Adrenal gland (tissue), 9 donors: ENCODE measurements at regions not wholly inside any gene's neighbourhood (a gene's known extent, or its start where the extent isn't known, plus 50 kb on each side); places are given as distances from the start of the nearest gene placed in this dataset.

Experiments
- DNase-seq, 7 donors: peaks; one replicate each; pipeline ENCODE4 v3.0.0-alpha.2; 2019 to 2020
- H3K27ac ChIP-seq, 5 donors: fragments of 200-600 bp; sonication (generic) in 4 of 5; 1 replicate in 3 of 5; 2 replicates in 2 of 5; pipeline versions ENCODE4 v1.5.1 to v1.8.0; 2016 to 2020; ENCODE audit warnings: mild to moderate bottlenecking in 1 of 5
- H3K27me3 ChIP-seq: fragments of 200-600 bp; 2 replicates; pipeline ENCODE4 v1.8.0; 2021
- H3K36me3 ChIP-seq, 2 donors: fragments of 200-600 bp; replicated peaks in 1 of 2; 1 replicate in 1 of 2; 2 replicates in 1 of 2; pipeline versions ENCODE4 v1.5.1 to v1.8.0; 2018 to 2022
- H3K4me1 ChIP-seq, 2 donors: fragments of 200-600 bp; replicated peaks in 1 of 2; 1 replicate in 1 of 2; 2 replicates in 1 of 2; pipeline versions ENCODE4 v1.5.1 to v1.8.0; 2018 to 2021
- H3K4me3 ChIP-seq, 4 donors: fragments of 200-600 bp; sonication (generic) in 3 of 4; one replicate each; pipeline ENCODE4 v1.5.1; 2016 to 2018
- H3K9me3 ChIP-seq, 3 donors: fragments of 200-600 bp; sonication (generic) in 1 of 3; replicated peaks in 1 of 3; 1 replicate in 2 of 3; 2 replicates in 1 of 3; pipeline versions ENCODE4 v1.5.1 to v1.8.0; 2016 to 2021
- POLR2A ChIP-seq, 2 donors: fragments of 450-650 bp; IDR thresholded peaks; one replicate each; pipeline ENCODE4 v1.6.1; 2017; ENCODE audit warnings: antibody characterized with exemption in 2 of 2, mild to moderate bottlenecking in 2 of 2, moderate library complexity in 1 of 2
- WGBS, 4 donors: extraction: QIAGEN DNeasy Blood & Tissue Kit in 2 of 4; methylation state at CpG; one replicate each; pipeline versions ENCODE4 v1.1.5 to v1.1.7; 2013 to 2017; 5-methylcytosine and 5-hydroxymethylcytosine counted together
- intact Hi-C, 2 donors: fragments of 100-400 bp; cut with DNase I; formaldehyde crosslinking; loops; one replicate each; pipeline versions ENCODE4 v1.14.1 to v1.15.0; 2022 to 2023
- TF ChIP-seq, protein P1 (sequence below), 6 experiments: fragments of 450-650 bp in 4 of 6; fragments of 200-600 bp in 2 of 6; sonication (generic) in 1 of 6; IDR thresholded peaks; 1 replicate in 5 of 6; 2 replicates in 1 of 6; pipeline versions ENCODE4 v1.5.1 to v1.8.0; 2016 to 2021; ENCODE audit warnings: antibody characterized with exemption in 6 of 6, mild to moderate bottlenecking in 2 of 6, moderate library complexity in 1 of 6
- donor health status: healthy with polysubstance abuse.
- donor health status: Bipolar disorder and iron deficiency.
- donor health status: DM: yes; HTN: yes; CAD: no.
- donor health status: DM: no; HTN: no; CAD: no.
- donor health status: DM: no; HTN: no; CAD: no.

DNA sequence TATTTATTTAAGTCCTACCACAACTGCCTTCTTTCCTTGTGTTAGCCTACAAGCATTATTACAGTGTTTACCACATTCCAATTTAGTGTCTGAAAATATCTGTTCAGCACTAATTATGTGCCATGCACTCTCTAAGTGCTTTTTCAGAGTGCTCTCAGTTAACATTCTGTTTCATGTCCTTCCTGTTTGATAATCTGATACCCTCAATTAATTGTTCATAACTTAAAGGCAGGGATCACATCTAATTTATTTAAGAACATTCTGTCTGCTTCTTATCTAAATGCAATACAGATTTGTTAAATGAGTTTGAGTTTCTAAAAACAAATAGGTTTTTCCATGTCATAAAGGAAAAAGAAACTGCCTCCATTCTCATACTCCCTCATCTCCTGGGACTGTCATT lies 649.6 kb upstream of the ATXN8OS start:
- Histone ChIP-seq H3K4me1 (no peaks in the 10 kb centered on the region), H3K27me3 (no peaks in the 10 kb centered on the region), H3K27ac (no peak overlapping the region), H3K4me3 (no peak overlapping the region), H3K36me3 (no peaks in the 10 kb centered on the region), H3K9me3 (no peaks in the 10 kb centered on the region)
- intact Hi-C loops, result no loop called here
- no peak for DNase-seq
- TF ChIP-seq, protein P1, sequence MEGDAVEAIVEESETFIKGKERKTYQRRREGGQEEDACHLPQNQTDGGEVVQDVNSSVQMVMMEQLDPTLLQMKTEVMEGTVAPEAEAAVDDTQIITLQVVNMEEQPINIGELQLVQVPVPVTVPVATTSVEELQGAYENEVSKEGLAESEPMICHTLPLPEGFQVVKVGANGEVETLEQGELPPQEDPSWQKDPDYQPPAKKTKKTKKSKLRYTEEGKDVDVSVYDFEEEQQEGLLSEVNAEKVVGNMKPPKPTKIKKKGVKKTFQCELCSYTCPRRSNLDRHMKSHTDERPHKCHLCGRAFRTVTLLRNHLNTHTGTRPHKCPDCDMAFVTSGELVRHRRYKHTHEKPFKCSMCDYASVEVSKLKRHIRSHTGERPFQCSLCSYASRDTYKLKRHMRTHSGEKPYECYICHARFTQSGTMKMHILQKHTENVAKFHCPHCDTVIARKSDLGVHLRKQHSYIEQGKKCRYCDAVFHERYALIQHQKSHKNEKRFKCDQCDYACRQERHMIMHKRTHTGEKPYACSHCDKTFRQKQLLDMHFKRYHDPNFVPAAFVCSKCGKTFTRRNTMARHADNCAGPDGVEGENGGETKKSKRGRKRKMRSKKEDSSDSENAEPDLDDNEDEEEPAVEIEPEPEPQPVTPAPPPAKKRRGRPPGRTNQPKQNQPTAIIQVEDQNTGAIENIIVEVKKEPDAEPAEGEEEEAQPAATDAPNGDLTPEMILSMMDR (IDR thresholded peaks at IDR 0.05), result no peak
- no peak for TF ChIP-seq POLR2A (IDR thresholded peaks at IDR 0.05)

DNA sequence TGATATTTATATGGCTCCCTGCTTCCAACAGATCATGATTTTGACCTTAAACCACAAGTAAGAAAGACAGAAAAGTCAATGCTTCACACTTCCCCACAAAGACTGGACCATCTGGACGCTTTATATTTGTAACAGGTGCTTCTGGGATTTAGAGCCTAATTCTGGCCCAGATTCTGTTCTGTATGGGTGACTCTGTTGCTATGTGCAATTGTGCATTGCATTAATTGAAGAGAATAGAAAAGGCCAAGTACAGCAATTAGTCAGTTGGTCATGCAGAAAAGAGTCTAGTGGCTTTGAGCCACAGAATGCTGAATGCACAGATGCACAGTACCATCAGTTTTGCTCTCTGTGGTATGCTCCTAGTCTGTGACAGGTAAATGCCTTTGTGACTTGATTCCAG lies 657.4 kb upstream of the ATXN8OS start:
- DNase-seq, result no peak
- no peak for TF ChIP-seq POLR2A (IDR thresholded peaks at IDR 0.05)
- TF ChIP-seq, protein P1 (IDR thresholded peaks at IDR 0.05), result no peak
- H3K4me3 ChIP-seq, result no peak overlapping the region
- WGBS, 4 donors, result 44 to 82% (median 69%) methylated on average over 1 of the region's 1 CpG
- H3K27me3 ChIP-seq, result no peaks in the 10 kb centered on the region
- H3K27ac ChIP-seq, result no peak overlapping the region
- H3K36me3 ChIP-seq, result no peaks in the 10 kb centered on the region
- intact Hi-C loops, result no loop called here
- H3K9me3 ChIP-seq, result peaks cover 0 to 10% (median 0%) of the 10 kb centered on the region in 3 donors
- no peaks in the 10 kb centered on the region for H3K4me1 ChIP-seq

DNA sequence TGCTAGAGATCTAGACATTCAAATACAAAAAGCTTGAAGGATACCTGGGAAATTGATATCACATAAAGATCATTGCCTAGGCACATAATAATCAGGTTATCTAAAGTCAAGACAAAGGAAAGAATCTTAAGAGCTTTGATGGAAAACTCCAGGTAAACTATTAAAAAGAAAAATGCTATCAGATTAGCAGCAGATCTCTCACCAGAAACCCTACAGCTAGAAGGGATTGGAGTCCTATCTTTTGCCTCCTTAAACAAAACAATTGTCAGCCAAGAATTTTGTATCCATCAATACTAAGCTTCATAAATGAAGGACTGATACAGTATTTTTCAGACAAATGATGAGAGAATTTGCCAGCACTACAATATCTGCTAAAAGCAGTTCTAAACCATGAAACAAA lies 682.4 kb upstream of the ATXN8OS start:
- Histone ChIP-seq H3K4me1 (no peaks in the 10 kb centered on the region), H3K27ac (no peak overlapping the region), H3K36me3 (no peaks in the 10 kb centered on the region), H3K4me3 (no peak overlapping the region), H3K9me3 (no peaks in the 10 kb centered on the region), H3K27me3 (no peaks in the 10 kb centered on the region)
- intact Hi-C loops, result no loop called here
- no peak for DNase-seq
- TF ChIP-seq, protein P1 (IDR thresholded peaks at IDR 0.05), result no peak
- no peak for TF ChIP-seq POLR2A (IDR thresholded peaks at IDR 0.05)

DNA sequence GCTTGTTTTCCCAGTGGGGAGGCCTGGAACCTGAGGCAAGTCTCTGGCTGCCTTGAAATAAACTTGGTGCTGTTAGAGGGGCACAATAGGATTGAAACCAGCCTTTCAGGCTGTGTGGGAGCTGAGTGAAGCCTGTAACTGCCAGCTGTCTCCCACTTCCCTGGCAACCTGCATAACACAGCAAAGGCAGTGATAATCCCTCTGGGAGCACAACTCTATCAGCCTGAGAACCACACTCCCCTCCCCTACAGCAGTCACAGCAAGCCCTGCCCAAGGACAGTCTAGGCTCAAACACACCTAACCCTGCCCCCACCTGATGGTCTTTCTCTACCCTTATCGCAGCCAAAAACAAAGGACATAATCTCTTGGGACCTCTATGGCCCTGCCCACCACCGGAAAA lies 683.8 kb upstream of the ATXN8OS start:
- H3K27me3 ChIP-seq, result no peaks in the 10 kb centered on the region
- TF ChIP-seq POLR2A (IDR thresholded peaks at IDR 0.05), result no peak
- TF ChIP-seq, protein P1 (IDR thresholded peaks at IDR 0.05), result no peak
- 74 to 84% (median 80%) methylated on average over 2 of the region's 2 CpGs for WGBS, 4 donors
- no peak overlapping the region for H3K4me3 ChIP-seq
- no peaks in the 10 kb centered on the region for H3K36me3 ChIP-seq
- intact Hi-C loops, result no loop called here
- H3K4me1 ChIP-seq, result no peaks in the 10 kb centered on the region
- DNase-seq, result no peak
- H3K9me3 ChIP-seq, result no peaks in the 10 kb centered on the region
- no peak overlapping the region for H3K27ac ChIP-seq
